HCT116 (cell line): ENCODE measurements at regions not wholly inside any gene's neighbourhood (a gene's known extent, or its start where the extent isn't known, plus 50 kb on each side); places are given as distances from the start of the nearest gene placed in this dataset.

Experiments
- ELF1 ChIP-seq: IDR thresholded peaks from 2 replicates; pipeline ENCODE4 v1.6.1; 2012; ENCODE audit warnings: low read depth, borderline replicate concordance
- POLR2A ChIP-seq: IDR thresholded peaks from 2 replicates; pipeline ENCODE4 v1.7.0; 2011; ENCODE audit warnings: borderline replicate concordance; ENCODE audit not compliant: insufficient read depth, insufficient read length; ENCODE audit errors: extremely low read depth
- ZNF274 ChIP-seq: fragments of 200-500 bp; sonication (Bioruptor generic); IDR thresholded peaks from 2 replicates; pipeline ENCODE4 v1.6.1; 2014; ENCODE audit warnings: mild to moderate bottlenecking, low read depth, low read length, inconsistent platforms
- TF ChIP-seq, protein P1 (sequence below), 3 experiments: fragments of 200-600 bp in 1 of 3; sonication (generic) in 1 of 3; IDR thresholded peaks in 2 of 3; conservative IDR thresholded peaks in 1 of 3; 2 replicates each; pipeline ENCODE4 v1.5.1; 2012 to 2017; ENCODE audit warnings: low read depth in 2 of 3, low read length in 2 of 3, antibody characterized with exemption in 1 of 3, borderline replicate concordance in 1 of 3, control low read depth in 1 of 3, mild to moderate bottlenecking in 1 of 3, mixed read lengths in 1 of 3, mixed run types in 1 of 3, moderate library complexity in 1 of 3; ENCODE audit not compliant: insufficient read depth in 1 of 3

DNA sequence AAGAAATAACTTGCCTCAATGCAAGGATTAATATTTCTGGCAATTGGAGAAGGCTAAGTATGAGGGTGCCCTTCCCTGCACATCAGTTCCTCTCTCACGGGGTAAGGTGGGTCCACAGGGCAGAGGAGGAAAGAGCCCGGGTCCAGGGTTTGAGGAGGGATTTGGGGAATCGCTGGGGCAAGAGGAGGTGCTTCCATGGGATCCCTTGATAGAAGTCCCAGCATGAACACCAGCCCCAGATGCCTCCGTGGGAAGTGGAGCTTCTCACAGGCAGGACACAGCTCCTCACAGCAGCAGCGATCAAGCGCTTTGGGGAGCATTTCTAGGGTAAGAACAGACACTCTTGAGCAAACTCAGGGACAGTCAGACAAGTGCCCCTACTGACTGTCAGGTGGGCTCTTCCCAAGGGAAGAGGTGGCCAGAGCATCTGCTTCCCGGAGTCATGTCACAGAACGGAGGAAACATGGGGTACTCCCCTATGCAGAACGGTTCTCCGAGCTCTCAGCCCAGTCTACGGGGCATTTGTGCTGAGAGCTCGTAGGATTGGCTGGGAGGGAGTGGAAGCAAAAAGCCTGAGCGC is 218.9 kb upstream of the ARL4C start:
- TF ChIP-seq ZNF274 (no peak), POLR2A (no peak), ELF1 (no peak)
- TF ChIP-seq, protein P1, sequence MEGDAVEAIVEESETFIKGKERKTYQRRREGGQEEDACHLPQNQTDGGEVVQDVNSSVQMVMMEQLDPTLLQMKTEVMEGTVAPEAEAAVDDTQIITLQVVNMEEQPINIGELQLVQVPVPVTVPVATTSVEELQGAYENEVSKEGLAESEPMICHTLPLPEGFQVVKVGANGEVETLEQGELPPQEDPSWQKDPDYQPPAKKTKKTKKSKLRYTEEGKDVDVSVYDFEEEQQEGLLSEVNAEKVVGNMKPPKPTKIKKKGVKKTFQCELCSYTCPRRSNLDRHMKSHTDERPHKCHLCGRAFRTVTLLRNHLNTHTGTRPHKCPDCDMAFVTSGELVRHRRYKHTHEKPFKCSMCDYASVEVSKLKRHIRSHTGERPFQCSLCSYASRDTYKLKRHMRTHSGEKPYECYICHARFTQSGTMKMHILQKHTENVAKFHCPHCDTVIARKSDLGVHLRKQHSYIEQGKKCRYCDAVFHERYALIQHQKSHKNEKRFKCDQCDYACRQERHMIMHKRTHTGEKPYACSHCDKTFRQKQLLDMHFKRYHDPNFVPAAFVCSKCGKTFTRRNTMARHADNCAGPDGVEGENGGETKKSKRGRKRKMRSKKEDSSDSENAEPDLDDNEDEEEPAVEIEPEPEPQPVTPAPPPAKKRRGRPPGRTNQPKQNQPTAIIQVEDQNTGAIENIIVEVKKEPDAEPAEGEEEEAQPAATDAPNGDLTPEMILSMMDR (IDR thresholded peaks at IDR 0.05 in 2 of 3, conservative IDR thresholded peaks at IDR 0.05 in 1 of 3; ENCODE audit: borderline replicate concordance in 1 of 3, insufficient read depth in 1 of 3, low read depth in 2 of 3, low read length in 2 of 3) = no peak
